NCI-H1092 treated with DMSO at 0.1 percent for 48 hours (cell line): ENCODE measurements at regions not wholly inside any gene's neighbourhood (a gene's known extent, or its start where the extent isn't known, plus 50 kb on each side); places are given as distances from the start of the nearest gene placed in this dataset.
A peak's percentile ranks its signal among the peaks of the same experiment; 100 is the strongest.

Experiments used
- DNase-seq: peaks from one replicate; lab custom pipeline; 2025; lab: John Stamatoyannopoulos, UW

DNA sequence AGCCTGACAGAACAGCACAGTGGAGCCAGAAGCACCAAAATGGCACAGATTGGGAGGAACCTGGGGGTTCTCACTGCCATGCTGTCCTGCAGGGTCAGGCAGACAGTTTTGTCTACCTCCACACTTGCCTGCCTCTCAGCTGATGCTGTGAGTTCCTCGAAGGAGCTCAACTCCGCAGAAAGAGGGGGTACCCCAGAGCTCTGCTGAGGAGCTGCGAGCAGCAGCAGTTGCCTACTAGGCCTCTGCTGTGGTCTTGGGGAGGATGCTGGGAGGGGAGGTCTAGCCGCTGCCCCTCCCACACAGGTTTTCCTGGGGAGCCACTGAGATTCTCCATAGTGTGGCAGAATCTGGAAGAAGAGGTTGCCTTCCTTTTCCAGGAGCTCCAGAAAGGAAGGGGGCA is 192.5 kb downstream of the FOXD2 start:
- DNase-seq, result no peak

GRCh38 chr1:47631411-47631995 is 193.7 kb downstream of the FOXD2 start:
- DNase-seq, result no peak

- no peak for DNase-seq
Measured at GRCh38 chr1:47635111-47635510, 197.3 kb downstream of the FOXD2 start.

DNA sequence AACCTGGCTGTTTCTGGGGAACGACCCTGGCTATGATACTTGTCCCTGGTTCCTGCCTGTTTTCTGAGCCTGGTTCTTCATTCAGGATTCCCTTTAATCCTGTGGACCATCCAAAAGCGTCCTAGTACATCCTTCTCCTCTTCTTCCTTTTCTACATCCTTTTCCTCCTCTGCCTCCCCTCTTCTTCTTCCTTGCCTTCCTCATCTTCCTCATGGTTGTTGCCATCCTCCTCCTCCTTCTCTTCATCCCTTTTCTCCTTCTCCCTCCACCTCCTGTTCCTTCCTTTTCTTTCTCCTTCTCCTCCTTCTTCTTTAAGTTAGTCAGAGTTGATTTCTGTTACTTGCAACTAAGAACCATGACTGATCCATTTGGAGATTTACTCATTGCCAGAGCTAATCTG is 197.8 kb downstream of the FOXD2 start:
- no peak for DNase-seq

GRCh38 chr1:47637111-47637685 is 199.4 kb downstream of the FOXD2 start:
- no peak for DNase-seq

- DNase-seq, result no peak
Measured at GRCh38 chr1:47638240-47638639, 200.4 kb downstream of the FOXD2 start.

- DNase-seq, result no peak
Measured at GRCh38 chr1:47638713-47639112, 200.9 kb downstream of the FOXD2 start.

- no peak for DNase-seq
Measured at GRCh38 chr1:47643306-47644211, 205.7 kb downstream of the FOXD2 start.

DNA sequence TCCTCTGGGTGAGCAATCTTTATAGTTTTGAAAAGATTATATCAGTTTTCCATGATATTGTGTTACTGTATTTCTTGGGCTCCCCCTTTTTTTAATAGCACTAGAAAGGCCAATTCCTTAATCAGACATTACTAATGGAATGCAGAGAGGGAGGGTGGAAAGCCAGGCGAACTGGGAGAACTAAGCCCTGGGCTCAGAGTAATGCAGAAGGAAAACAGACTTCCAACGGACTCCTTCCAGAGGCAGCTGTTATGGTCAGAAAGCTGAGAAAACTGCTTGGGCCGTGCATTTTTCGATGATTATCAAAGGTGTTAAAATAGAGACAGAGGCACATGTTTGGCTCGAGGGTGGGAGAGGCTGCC is 206.3 kb downstream of the FOXD2 start:
- DNase-seq, result no peak

DNA sequence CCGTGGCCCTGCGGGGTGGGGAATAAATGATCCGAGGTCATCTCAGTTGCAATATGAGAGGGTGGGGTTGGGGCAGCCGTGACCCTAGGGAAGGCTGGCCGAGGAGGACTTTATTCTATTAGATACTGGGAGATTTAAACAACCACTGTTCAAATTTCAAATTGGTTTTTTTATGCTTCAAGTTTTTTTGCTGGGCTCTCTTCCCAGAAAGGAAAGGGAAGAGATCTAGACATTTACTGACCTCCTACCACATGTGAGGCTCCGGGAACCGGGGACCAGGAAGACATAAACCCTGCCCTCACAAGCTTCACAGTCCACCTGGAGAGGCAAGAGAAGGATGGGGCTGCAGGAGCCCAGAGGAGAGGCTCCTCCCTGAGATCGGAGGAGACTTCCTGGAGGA is 207.3 kb downstream of the FOXD2 start:
- no peak for DNase-seq

DNA sequence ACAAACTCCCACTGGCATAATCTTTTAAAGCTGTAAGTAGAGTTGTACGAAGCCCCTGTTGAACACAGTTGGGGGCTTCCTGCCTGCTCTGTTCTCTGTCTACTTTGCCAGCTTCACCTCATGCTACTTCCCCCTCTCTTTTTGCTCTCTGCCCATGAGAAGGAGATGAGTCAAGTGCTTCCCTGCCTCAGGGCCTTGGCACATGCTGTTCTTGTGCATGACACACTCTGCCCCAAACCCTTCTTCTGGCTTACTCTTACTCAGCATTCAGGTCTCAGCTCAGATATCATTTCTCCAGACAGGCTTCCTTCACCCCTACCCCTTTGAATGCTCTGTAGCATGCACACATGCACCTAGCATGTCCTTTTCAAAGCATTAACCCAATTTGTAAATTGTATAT is 208.8 kb downstream of the FOXD2 start:
- no peak for DNase-seq

DNA sequence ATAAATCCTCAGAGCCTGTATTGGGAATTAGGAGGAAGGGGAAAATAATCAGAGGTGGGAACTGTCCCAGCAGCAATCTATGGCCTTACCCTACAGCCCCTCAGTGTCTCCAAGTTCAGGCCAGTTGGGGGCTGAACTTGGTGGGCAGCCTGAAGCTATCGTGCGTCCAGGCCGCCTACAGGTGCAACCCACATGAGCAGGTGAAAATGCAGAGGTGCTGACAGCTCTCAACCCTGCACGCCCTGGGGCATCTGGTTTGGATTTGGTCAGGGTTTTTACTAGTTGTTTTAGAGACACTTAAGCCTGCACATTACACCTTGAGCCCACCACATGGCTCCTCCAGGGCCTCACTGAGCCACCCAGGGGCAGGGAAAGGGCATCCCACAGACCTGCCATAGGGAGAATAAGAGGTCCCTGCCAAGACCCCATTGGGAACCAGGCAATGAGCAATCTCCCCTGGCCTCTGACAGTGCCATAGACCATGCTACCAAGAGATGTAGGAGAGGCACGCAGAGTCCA is 209.5 kb downstream of the FOXD2 start:
- DNase-seq, result no peak

DNA sequence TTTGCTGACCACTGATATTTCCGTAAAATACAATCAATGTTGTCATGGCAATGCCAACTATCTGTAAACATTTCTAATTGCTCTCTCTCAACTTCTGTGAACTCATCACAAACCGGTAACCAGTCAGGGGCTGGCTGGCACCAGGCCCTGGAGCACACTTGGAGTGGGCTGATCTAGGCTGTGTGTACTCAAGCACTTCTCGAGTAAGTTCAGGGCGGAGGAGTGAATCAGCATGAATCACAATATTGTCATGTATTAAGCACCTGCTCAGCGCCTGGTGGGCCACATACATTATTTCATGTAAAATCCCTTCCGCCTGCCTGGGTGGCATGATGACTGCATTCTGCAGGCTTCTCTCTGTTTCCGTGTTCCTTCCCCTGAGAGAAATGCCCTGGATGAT is 212.4 kb downstream of the FOXD2 start:
- DNase-seq, result peak; percentile 67

DNA sequence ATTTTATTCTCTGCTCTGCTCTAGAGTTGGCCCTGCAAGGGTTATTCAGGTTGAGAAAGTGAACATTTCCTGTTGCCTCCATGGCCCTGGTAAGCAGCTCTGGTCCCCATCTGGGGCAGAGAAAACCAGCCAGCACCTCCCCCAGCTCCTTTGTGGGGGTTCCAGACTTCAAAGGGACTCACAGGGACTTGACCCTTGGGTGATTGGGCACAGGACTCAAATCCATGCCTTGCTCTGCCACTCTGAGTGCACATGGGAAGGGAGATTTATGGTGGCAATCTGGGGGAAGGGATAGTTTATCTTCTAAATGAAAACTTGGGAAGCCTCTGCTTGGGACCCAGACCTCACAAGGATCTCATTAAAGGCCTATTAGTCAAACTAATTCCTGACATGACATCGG is 212.8 kb downstream of the FOXD2 start:
- no peak for DNase-seq

GRCh38 chr1:47651311-47652089 is 213.7 kb downstream of the FOXD2 start:
- no peak for DNase-seq

DNA sequence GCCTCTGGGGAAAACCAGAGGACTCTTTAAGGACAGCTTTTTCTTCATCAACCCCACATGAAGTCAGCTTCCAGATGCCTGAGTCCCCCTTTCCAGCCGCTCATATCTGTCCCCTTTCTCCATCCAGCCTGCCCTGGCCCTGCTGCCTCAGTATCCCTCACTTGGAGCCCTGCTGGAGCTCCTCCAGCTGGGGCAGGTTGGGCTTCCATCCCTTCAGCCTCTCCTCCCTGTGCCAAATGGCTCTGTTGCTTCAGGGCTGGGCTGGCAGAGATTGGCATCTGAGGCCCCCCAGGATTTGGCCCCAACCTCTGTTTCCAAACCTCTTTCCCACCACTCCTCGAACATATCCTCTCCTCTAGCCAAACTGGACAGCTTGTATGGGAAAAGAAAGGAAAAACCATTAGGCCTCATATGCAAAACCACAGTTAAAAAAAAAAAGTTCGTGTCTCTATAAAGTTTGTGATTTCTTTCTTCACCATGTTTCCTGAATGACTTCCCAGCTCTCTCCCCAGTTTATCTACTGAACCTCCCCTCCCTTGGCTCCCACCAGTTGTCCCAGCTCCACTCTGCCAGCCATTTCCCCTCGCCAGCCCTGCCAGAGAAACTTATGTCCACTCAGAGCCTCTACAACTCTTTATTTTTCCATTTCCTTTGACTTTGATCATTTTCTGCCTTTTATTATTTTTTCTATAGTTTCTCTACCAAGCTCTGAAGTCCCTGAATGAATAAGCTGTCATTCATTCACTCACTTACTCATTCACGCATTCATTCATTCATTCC is 217.9 kb downstream of the FOXD2 start:
- no peak for DNase-seq

DNA sequence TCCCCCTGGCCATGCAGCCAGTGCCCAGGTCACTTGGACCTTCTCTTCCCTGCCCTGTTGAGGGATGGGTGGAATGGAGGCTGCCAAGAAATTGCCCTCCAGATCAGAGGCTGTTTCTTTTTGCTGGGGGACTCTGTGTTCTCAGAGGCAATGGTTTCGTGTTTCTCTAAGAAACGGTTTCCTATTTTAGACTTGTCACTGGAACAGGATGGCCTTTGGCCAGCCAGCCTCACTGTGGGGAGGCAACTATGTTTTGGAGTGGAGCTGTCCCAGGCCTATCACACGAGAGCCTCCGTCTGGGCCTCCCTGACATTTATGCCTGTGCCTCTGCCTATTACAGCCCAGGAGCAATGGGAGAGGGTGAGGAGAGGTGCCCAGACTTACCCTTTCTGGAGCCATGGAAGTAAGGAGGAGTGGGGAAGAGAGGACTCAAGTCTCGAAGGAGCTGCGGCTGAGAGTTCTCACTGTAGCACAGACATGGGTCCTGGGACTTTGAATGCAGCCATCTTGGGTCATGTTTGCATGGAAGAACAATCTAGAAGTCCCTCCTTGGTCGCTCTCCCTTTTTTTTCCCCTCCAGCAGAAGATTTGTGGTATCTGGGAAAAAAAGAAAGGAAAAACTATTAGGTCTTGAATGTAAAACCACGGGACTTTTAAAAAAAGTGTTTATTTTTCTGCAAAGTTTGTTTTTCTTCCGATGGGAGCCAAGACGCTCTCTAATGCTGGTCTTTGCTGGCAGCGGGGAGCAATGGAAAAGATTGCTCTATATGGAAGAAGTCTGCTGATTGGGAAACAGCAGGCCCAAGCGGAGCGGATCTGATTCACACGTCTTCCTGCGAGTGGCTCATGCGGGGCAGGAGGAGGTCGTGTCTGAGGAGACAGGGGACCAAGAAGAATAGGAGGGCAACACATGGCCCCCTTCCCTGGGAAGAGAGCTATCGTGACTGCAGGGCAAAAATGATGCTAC is 219.2 kb downstream of the FOXD2 start:
- no peak for DNase-seq

DNA sequence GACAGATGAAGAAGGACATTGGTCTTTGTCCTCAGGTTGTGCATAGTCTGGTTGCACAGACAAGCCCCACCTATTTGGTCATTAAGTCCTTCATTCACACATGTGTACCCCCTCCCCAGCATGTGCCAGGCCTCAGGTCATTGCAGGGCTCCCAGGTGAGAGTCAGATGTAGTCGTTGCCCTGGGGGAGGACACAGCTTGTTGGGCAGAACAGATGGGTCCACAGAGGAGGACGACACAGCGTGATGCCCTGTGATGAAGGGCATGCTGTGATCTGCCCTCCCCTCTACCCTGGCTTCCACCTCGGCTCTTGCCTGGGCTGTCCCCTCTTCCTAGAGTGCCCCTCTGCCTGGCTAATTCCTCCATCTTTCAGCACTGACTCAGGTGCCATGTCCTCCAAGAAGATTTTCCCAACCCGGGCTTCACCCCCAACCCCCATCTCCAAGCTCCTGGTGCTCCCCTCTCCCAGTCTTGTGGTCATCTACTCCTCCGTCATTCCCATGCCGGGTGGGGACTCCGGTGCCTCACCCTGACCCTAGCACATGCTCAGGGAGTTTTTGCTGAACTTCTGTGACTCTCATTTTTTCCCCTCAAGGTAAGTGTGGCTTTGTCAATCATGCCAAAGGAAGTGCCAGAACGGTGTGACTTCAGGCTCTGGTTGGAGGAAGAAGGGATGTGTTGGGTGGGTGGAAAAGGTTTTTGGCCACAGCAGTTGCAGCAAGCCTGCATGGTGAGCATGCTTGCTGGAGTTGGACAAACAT is 220.5 kb downstream of the FOXD2 start:
- DNase-seq, result no peak

- DNase-seq, result no peak
Measured at GRCh38 chr1:47659146-47659545, 221.3 kb downstream of the FOXD2 start.

GRCh38 chr1:47660622-47661021 is 222.8 kb downstream of the FOXD2 start:
- peak; percentile 19 for DNase-seq
